ENCODE measurements at regions not wholly inside any gene's neighbourhood (a gene's known extent, or its start where the extent isn't known, plus 50 kb on each side); places are given as distances from the start of the nearest gene placed in this dataset.

DNA sequence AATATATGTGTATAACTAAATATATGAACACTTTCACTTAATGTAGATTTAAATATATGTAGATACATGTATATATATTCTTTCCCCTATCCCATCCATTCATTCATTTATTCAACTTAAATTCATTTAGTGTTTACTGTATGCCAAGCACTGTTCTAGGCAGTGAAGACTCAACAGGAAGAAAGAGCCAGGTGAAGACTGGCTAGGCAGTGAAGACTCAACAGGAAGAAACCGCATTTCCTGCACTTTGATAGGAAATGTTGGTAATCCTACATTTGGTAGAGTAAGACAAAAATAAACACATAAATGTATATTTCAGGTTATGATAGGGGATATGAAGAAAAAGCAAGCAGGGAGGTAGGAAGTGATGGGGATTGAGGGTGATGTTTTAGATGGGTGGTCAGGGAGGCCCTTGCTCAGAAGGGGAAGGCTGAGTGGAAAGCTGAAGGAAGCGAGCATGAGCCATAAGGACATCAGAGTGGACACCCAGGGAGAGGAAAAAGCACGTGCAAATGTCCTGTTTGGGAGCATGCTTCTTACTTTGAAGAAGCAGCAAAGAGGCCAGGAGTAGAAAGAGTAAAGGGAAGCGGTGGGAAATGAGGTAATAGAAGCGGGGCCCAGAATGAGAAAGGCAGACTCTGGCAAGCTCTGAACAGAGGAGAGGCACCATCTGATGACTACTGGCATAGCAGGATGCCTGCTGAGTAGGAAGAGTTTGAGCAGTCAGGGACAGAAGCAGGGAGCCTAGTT is 227.8 kb upstream of the MAP3K1 start:
- TF ChIP-seq POLR2A (IDR thresholded peaks at IDR 0.05) = no peak
- TF ChIP-seq, protein P1, sequence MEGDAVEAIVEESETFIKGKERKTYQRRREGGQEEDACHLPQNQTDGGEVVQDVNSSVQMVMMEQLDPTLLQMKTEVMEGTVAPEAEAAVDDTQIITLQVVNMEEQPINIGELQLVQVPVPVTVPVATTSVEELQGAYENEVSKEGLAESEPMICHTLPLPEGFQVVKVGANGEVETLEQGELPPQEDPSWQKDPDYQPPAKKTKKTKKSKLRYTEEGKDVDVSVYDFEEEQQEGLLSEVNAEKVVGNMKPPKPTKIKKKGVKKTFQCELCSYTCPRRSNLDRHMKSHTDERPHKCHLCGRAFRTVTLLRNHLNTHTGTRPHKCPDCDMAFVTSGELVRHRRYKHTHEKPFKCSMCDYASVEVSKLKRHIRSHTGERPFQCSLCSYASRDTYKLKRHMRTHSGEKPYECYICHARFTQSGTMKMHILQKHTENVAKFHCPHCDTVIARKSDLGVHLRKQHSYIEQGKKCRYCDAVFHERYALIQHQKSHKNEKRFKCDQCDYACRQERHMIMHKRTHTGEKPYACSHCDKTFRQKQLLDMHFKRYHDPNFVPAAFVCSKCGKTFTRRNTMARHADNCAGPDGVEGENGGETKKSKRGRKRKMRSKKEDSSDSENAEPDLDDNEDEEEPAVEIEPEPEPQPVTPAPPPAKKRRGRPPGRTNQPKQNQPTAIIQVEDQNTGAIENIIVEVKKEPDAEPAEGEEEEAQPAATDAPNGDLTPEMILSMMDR (IDR thresholded peaks at IDR 0.05) = no peak

Data from uterus (tissue), 2 donors.